Progenitor cell of endocrine pancreas (in vitro differentiated cells): ENCODE measurements at regions not wholly inside any gene's neighbourhood (a gene's known extent, or its start where the extent isn't known, plus 50 kb on each side); places are given as distances from the start of the nearest gene placed in this dataset.
A peak's percentile ranks its signal among the peaks of the same experiment; 100 is the strongest.
"Not testable (repeated sequence)": the region's sequence is repeated elsewhere in the genome, so short reads cannot be mapped to it uniquely, and the experiment has no call there.

Source experiments
- DNase-seq: peaks from one replicate; pipeline ENCODE4 v3.0.0; 2021; ENCODE audit warnings: low spot score; ENCODE audit not compliant: unreplicated experiment
- H3K27ac Mint-ChIP-seq: 2 replicates; pipeline ENCODE4 v1.8.0; 2021; ENCODE audit warnings: mild to moderate bottlenecking, moderate library complexity, mixed read lengths
- H3K27me3 Mint-ChIP-seq: 2 replicates; pipeline ENCODE4 v1.8.0; 2021; ENCODE audit warnings: mixed read lengths
- H3K36me3 Mint-ChIP-seq: 2 replicates; pipeline ENCODE4 v1.8.0; 2022; ENCODE audit warnings: mixed read lengths; ENCODE audit not compliant: insufficient read depth
- H3K4me1 Mint-ChIP-seq: 2 replicates; pipeline ENCODE4 v1.8.0; 2021; ENCODE audit warnings: low read depth, mixed read lengths
- H3K4me3 Mint-ChIP-seq: 2 replicates; pipeline ENCODE4 v1.8.0; 2021; ENCODE audit warnings: low read depth, mild to moderate bottlenecking, moderate library complexity, mixed read lengths
- H3K9me3 Mint-ChIP-seq: 2 replicates; pipeline ENCODE4 v1.8.0; 2021; ENCODE audit warnings: low read depth, mixed read lengths
- TF ChIP-seq, protein P1 (sequence below): fragments of 200-600 bp; sonication (generic); IDR thresholded peaks from one replicate; pipeline ENCODE4 v1.5.0; 2021; ENCODE audit warnings: antibody characterized with exemption, mild to moderate bottlenecking; ENCODE audit not compliant: unreplicated experiment

DNA sequence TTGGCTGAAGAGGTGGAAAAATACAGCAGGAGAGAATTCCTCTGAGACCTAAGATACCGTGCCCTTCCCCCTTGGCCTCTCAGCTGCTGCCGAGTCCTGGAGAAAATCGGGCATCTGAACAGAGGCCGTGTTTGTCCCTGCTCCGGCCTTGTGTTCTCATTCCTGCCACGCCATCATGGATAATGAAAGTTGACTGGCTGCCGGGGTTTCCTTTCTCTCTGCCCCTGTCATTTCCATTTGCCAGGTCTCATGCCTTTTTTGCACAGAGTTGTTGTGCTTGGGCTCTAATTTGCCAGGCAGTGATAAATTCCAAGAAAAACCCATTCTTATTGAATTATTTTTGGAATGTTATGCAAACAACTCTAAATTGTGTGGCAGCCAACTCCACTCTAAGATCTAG is 496.9 kb upstream of the TNP1 start:
- H3K36me3 Mint-ChIP-seq = no peaks in the 10 kb centered on the region
- TF ChIP-seq, protein P1, sequence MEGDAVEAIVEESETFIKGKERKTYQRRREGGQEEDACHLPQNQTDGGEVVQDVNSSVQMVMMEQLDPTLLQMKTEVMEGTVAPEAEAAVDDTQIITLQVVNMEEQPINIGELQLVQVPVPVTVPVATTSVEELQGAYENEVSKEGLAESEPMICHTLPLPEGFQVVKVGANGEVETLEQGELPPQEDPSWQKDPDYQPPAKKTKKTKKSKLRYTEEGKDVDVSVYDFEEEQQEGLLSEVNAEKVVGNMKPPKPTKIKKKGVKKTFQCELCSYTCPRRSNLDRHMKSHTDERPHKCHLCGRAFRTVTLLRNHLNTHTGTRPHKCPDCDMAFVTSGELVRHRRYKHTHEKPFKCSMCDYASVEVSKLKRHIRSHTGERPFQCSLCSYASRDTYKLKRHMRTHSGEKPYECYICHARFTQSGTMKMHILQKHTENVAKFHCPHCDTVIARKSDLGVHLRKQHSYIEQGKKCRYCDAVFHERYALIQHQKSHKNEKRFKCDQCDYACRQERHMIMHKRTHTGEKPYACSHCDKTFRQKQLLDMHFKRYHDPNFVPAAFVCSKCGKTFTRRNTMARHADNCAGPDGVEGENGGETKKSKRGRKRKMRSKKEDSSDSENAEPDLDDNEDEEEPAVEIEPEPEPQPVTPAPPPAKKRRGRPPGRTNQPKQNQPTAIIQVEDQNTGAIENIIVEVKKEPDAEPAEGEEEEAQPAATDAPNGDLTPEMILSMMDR = no peak
- peaks cover 7% of the 10 kb centered on the region for H3K27me3 Mint-ChIP-seq
- H3K4me1 Mint-ChIP-seq = peaks cover 25% of the 10 kb centered on the region
- peak overlapping the region; percentile 26 for H3K27ac Mint-ChIP-seq
- no peak for DNase-seq
- H3K9me3 Mint-ChIP-seq = no peaks in the 10 kb centered on the region
- no peak overlapping the region for H3K4me3 Mint-ChIP-seq

DNA sequence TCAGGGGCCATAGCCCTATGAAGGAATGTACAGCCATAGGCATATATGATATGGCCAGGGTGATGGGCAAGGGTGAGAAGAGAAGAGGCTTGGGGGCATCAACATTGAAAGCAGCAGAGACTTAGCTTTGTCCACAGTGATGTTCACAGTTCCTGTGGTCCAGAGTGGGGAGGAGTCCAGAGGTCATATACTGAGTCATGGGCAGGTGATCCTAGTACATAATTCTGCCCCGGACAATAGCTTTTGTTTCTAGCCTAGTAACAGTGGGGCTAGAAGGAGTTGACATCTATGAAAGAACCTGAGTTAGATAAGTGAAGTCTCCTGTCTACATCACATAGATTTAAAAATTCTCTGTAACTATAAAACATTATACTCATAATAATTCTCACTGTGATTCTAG is 496.3 kb upstream of the TNP1 start:
- Mint-ChIP-seq H3K27me3 (peaks cover 7% of the 10 kb centered on the region), H3K4me1 (peaks cover 23% of the 10 kb centered on the region), H3K4me3 (no peak overlapping the region), H3K27ac (peak overlapping the region; percentile 8), H3K36me3 (no peaks in the 10 kb centered on the region), H3K9me3 (no peaks in the 10 kb centered on the region)
- TF ChIP-seq, protein P1 = no peak
- no peak for DNase-seq

DNA sequence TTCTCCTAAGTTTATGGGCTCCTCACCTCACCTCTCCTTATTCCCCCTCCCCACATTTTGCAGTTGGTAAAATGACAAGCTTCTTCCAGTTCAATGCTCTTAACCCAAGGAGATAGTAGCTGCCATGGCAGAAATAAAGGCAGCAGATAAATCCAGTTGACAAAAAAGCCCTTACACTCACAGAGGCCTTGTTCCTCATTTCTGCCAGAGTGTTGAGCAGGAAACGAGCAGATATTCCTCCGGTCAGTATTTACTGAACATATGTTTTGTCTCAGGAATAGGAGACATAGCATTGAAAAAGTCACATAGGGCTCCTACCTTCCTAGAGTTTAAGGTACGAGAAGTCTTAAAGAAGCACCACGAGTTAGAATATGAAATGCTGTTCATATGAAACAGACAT is 493.7 kb upstream of the TNP1 start:
- no peak for DNase-seq
- Mint-ChIP-seq H3K27ac (no peak overlapping the region), H3K4me3 (no peak overlapping the region), H3K36me3 (peaks cover 2% of the 10 kb centered on the region), H3K4me1 (peaks cover 16% of the 10 kb centered on the region), H3K27me3 (peaks cover 7% of the 10 kb centered on the region), H3K9me3 (peaks cover 17% of the 10 kb centered on the region)
- TF ChIP-seq, protein P1 = no peak

DNA sequence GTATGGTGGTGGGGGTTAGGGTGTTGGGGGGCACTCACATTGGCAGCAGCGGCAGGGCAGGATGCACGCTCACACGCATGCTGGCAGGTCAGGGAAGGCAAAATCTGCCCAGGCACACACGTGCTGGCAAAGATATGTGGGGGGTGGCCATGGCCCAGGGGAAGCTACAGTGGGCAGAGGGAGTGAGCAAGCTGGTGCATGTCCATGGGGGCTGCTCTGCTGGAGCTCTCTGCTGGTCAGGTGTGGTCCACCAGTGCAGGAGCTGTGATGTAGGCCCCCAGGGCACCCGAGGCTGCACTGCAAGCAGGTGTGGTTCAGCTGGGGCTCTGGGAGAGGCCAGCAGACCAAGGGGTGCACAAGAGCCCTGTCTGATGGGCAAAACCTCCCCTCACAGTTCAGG is 491.5 kb upstream of the TNP1 start:
- no peak for DNase-seq
- no peak overlapping the region for H3K27ac Mint-ChIP-seq
- peaks cover 32% of the 10 kb centered on the region for H3K9me3 Mint-ChIP-seq
- no peak overlapping the region for H3K4me3 Mint-ChIP-seq
- H3K27me3 Mint-ChIP-seq = peaks cover 4% of the 10 kb centered on the region
- TF ChIP-seq, protein P1 = no peak
- peaks cover 6% of the 10 kb centered on the region for H3K36me3 Mint-ChIP-seq
- peaks cover 8% of the 10 kb centered on the region for H3K4me1 Mint-ChIP-seq

DNA sequence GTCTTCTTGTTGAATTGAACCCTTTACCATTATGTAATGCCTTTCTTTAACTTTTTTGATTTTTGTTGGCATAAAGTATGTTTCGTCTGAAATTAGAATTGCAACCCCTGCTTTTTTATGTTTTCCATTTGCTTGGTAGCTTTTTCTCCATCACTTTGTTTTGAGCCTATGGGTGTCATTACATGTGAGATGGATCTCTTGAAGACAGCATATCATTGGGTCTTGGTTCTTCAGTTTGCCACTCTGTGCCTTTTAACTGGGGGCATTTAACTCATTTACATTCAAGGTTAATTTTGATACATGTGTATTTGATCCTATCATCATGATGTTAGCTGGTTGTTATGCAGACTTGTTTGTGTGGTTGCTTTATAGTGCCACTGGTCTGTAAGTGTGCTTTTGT is 489.4 kb upstream of the TNP1 start:
- no peak overlapping the region for H3K27ac Mint-ChIP-seq
- TF ChIP-seq, protein P1 = no peak
- peaks cover 35% of the 10 kb centered on the region for H3K9me3 Mint-ChIP-seq
- H3K4me1 Mint-ChIP-seq = peaks cover 7% of the 10 kb centered on the region
- no peaks in the 10 kb centered on the region for H3K27me3 Mint-ChIP-seq
- no peak overlapping the region for H3K4me3 Mint-ChIP-seq
- no peak for DNase-seq
- peaks cover 8% of the 10 kb centered on the region for H3K36me3 Mint-ChIP-seq

DNA sequence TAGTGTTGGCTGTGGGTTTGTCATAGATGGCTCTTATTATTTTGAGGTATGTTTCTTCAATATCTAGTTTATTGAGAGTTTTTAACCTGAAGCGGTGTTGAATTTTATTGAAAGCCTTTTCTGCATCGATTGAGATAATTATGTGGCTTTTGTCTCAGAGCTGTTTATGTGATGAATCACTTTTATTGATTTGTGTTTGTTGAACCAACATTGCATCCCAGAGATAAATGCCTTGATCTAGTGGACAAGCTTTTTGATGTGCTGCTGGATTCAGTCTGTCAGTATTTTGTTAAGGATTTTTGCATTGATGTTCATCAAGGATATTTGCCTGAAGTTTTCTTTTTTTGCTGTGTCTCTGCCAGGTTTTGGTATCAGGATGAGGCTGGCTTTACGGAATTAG is 487.8 kb upstream of the TNP1 start:
- H3K9me3 Mint-ChIP-seq = peaks cover 35% of the 10 kb centered on the region
- H3K4me1 Mint-ChIP-seq, H3K27me3 Mint-ChIP-seq, DNase-seq, H3K4me3 Mint-ChIP-seq, H3K27ac Mint-ChIP-seq, H3K36me3 Mint-ChIP-seq: not testable (repeated sequence)

DNA sequence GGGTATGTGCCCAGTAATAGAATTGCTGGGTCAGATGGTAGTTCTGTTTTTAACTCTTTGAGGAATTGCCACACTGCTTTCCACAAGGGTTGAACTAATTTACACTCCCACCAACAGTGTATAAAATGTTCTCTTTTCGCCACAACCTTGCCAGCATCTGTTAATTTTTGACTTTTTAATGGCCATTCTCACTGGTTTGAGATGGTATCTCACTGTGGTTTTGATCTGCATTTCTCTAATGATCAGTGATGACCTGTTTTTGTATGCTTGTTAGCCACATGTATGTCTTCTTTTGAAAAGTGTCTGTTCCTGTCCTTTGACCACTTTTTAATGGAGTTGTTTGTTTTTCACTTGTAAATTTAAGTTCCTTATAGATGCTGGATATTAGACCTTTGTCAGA is 486.2 kb upstream of the TNP1 start:
- not testable (repeated sequence) for H3K27me3 Mint-ChIP-seq, H3K4me1 Mint-ChIP-seq, H3K36me3 Mint-ChIP-seq, DNase-seq, H3K4me3 Mint-ChIP-seq, H3K27ac Mint-ChIP-seq
- peaks cover 35% of the 10 kb centered on the region for H3K9me3 Mint-ChIP-seq
